ENCODE measurements at regions not wholly inside any gene's neighbourhood (a gene's known extent, or its start where the extent isn't known, plus 50 kb on each side); places are given as distances from the start of the nearest gene placed in this dataset.

DNA sequence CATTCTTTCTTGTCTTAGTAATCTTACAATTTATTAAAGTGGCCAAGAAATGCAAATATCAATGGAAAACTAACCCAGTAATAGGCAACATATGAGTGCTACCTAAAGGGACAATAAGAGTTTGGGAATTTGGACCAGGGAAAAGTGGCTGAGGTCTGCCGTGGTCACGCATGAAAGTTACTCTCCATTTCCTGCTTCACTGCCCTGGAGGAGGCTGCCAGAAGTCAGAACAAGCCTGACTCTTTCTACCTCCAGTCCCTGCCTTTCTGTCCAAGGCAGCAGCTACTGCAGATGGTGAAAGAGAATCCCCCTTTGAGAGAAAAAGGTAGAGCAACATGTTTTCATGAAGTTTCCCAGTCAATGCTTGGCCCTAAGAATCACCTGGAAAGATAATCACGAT, 201.1 kb upstream of the ARGLU1 start:
- H3K9me3 Mint-ChIP-seq, result peaks cover 0 to 7% (median 3%) of the 10 kb centered on the region in 7 donors
- Histone ChIP-seq H3K4me1 (ENCODE audit: control insufficient read depth, insufficient read depth, low read length, poor library complexity, severe bottlenecking) (no peaks in the 10 kb centered on the region), H3K4me3 (ENCODE audit: low read depth, low read length) (no peak overlapping the region), H3K36me3 (ENCODE audit: control insufficient read depth, insufficient read depth, low read length) (no peaks in the 10 kb centered on the region), H3K27me3 (ENCODE audit: control insufficient read depth, insufficient read depth, low read length) (no peaks in the 10 kb centered on the region), H3K9me3 (ENCODE audit: control insufficient read depth in 2 of 2, low read length in 2 of 2) (no peaks in the 10 kb centered on the region), H3K27ac (ENCODE audit: insufficient read depth, low read length, poor library complexity, severe bottlenecking) (no peak overlapping the region)
- peaks cover 5% of the 10 kb centered on the region for H3K27me3 Mint-ChIP-seq
- H3K4me1 Mint-ChIP-seq, result no peaks in the 10 kb centered on the region
- H3K27ac Mint-ChIP-seq, result no peak overlapping the region
- DNase-seq (no peak), ATAC-seq (ENCODE audit: low read depth in 2 of 2) (no peak)
- no peak overlapping the region for H3K4me3 Mint-ChIP-seq
- no peaks in the 10 kb centered on the region for H3K36me3 Mint-ChIP-seq

- no peaks in the 10 kb centered on the region for H3K27me3 ChIP-seq (ENCODE audit: control insufficient read depth, insufficient read depth, low read length)
- Mint-ChIP-seq H3K9me3 (peaks cover 0 to 6% (median 3%) of the 10 kb centered on the region in 7 donors), H3K27me3 (no peaks in the 10 kb centered on the region), H3K4me1 (no peaks in the 10 kb centered on the region), H3K27ac (no peak overlapping the region), H3K36me3 (no peaks in the 10 kb centered on the region), H3K4me3 (no peak overlapping the region)
- H3K4me1 ChIP-seq (ENCODE audit: control insufficient read depth, insufficient read depth, low read length, poor library complexity, severe bottlenecking), result no peaks in the 10 kb centered on the region
- no peak for DNase-seq
- no peak overlapping the region for H3K27ac ChIP-seq (ENCODE audit: insufficient read depth, low read length, poor library complexity, severe bottlenecking)
- no peaks in the 10 kb centered on the region for H3K9me3 ChIP-seq (ENCODE audit: control insufficient read depth in 2 of 2, low read length in 2 of 2)
- ATAC-seq (ENCODE audit: low read depth in 2 of 2), result no peak
- H3K36me3 ChIP-seq (ENCODE audit: control insufficient read depth, insufficient read depth, low read length), result no peaks in the 10 kb centered on the region
- H3K4me3 ChIP-seq (ENCODE audit: low read depth, low read length), result no peak overlapping the region
Measured at GRCh38 chr13:106762708-106763107, 194.8 kb upstream of the ARGLU1 start.

GRCh38 chr13:106756446-106756845, 188.5 kb upstream of the ARGLU1 start:
- no peaks in the 10 kb centered on the region for H3K4me1 ChIP-seq (ENCODE audit: control insufficient read depth, insufficient read depth, low read length, poor library complexity, severe bottlenecking)
- H3K4me1 Mint-ChIP-seq, result no peaks in the 10 kb centered on the region
- H3K36me3 ChIP-seq (ENCODE audit: control insufficient read depth, insufficient read depth, low read length), result no peaks in the 10 kb centered on the region
- no peaks in the 10 kb centered on the region for H3K36me3 Mint-ChIP-seq
- no peaks in the 10 kb centered on the region for H3K9me3 ChIP-seq (ENCODE audit: control insufficient read depth in 2 of 2, low read length in 2 of 2)
- ATAC-seq (ENCODE audit: low read depth in 2 of 2) (no peak), DNase-seq (no peak)
- no peak overlapping the region for H3K27ac Mint-ChIP-seq
- no peaks in the 10 kb centered on the region for H3K27me3 Mint-ChIP-seq
- no peak overlapping the region for H3K27ac ChIP-seq (ENCODE audit: insufficient read depth, low read length, poor library complexity, severe bottlenecking)
- H3K4me3 Mint-ChIP-seq, result no peak overlapping the region
- H3K9me3 Mint-ChIP-seq, result peaks cover 0 to 7% (median 0%) of the 10 kb centered on the region in 7 donors
- no peaks in the 10 kb centered on the region for H3K27me3 ChIP-seq (ENCODE audit: control insufficient read depth, insufficient read depth, low read length)
- no peak overlapping the region for H3K4me3 ChIP-seq (ENCODE audit: low read depth, low read length)

- Mint-ChIP-seq H3K27ac (no peak overlapping the region), H3K4me3 (no peak overlapping the region), H3K9me3 (peaks cover 0 to 6% (median 0%) of the 10 kb centered on the region in 7 donors), H3K27me3 (no peaks in the 10 kb centered on the region), H3K4me1 (no peaks in the 10 kb centered on the region), H3K36me3 (no peaks in the 10 kb centered on the region)
- Histone ChIP-seq H3K36me3 (ENCODE audit: control insufficient read depth, insufficient read depth, low read length) (no peaks in the 10 kb centered on the region), H3K27ac (ENCODE audit: insufficient read depth, low read length, poor library complexity, severe bottlenecking) (no peak overlapping the region), H3K27me3 (ENCODE audit: control insufficient read depth, insufficient read depth, low read length) (no peaks in the 10 kb centered on the region), H3K4me3 (ENCODE audit: low read depth, low read length) (no peak overlapping the region), H3K9me3 (ENCODE audit: control insufficient read depth in 2 of 2, low read length in 2 of 2) (no peaks in the 10 kb centered on the region), H3K4me1 (ENCODE audit: control insufficient read depth, insufficient read depth, low read length, poor library complexity, severe bottlenecking) (no peaks in the 10 kb centered on the region)
- ATAC-seq (ENCODE audit: low read depth in 2 of 2) (no peak), DNase-seq (no peak)
Measured at GRCh38 chr13:106755542-106755941, 187.6 kb upstream of the ARGLU1 start.

- Mint-ChIP-seq H3K27me3 (no peaks in the 10 kb centered on the region), H3K4me1 (no peaks in the 10 kb centered on the region), H3K36me3 (no peaks in the 10 kb centered on the region), H3K4me3 (no peak overlapping the region), H3K27ac (no peak overlapping the region), H3K9me3 (peaks cover 0 to 6% (median 0%) of the 10 kb centered on the region in 7 donors)
- Histone ChIP-seq H3K27me3 (ENCODE audit: control insufficient read depth, insufficient read depth, low read length) (no peaks in the 10 kb centered on the region), H3K36me3 (ENCODE audit: control insufficient read depth, insufficient read depth, low read length) (no peaks in the 10 kb centered on the region), H3K9me3 (ENCODE audit: control insufficient read depth in 2 of 2, low read length in 2 of 2) (no peaks in the 10 kb centered on the region), H3K4me1 (ENCODE audit: control insufficient read depth, insufficient read depth, low read length, poor library complexity, severe bottlenecking) (no peaks in the 10 kb centered on the region), H3K4me3 (ENCODE audit: low read depth, low read length) (no peak overlapping the region), H3K27ac (ENCODE audit: insufficient read depth, low read length, poor library complexity, severe bottlenecking) (no peak overlapping the region)
- ATAC-seq (ENCODE audit: low read depth in 2 of 2), result no peak
- DNase-seq, result no peak
Measured at GRCh38 chr13:106753251-106753650, 185.3 kb upstream of the ARGLU1 start.

- no peak overlapping the region for H3K4me3 Mint-ChIP-seq
- DNase-seq (no peak), ATAC-seq (ENCODE audit: low read depth in 2 of 2) (no peak)
- Histone ChIP-seq H3K4me1 (ENCODE audit: control insufficient read depth, insufficient read depth, low read length, poor library complexity, severe bottlenecking) (no peaks in the 10 kb centered on the region), H3K27me3 (ENCODE audit: control insufficient read depth, insufficient read depth, low read length) (no peaks in the 10 kb centered on the region), H3K4me3 (ENCODE audit: low read depth, low read length) (no peak overlapping the region), H3K9me3 (ENCODE audit: control insufficient read depth in 2 of 2, low read length in 2 of 2) (no peaks in the 10 kb centered on the region), H3K36me3 (ENCODE audit: control insufficient read depth, insufficient read depth, low read length) (no peaks in the 10 kb centered on the region), H3K27ac (ENCODE audit: insufficient read depth, low read length, poor library complexity, severe bottlenecking) (no peak overlapping the region)
- H3K27ac Mint-ChIP-seq, result no peak overlapping the region
- H3K9me3 Mint-ChIP-seq, result peaks cover 0 to 6% (median 0%) of the 10 kb centered on the region in 7 donors
- no peaks in the 10 kb centered on the region for H3K36me3 Mint-ChIP-seq
- H3K27me3 Mint-ChIP-seq, result no peaks in the 10 kb centered on the region
- no peaks in the 10 kb centered on the region for H3K4me1 Mint-ChIP-seq
Measured at GRCh38 chr13:106752584-106753170, 184.7 kb upstream of the ARGLU1 start.

DNA sequence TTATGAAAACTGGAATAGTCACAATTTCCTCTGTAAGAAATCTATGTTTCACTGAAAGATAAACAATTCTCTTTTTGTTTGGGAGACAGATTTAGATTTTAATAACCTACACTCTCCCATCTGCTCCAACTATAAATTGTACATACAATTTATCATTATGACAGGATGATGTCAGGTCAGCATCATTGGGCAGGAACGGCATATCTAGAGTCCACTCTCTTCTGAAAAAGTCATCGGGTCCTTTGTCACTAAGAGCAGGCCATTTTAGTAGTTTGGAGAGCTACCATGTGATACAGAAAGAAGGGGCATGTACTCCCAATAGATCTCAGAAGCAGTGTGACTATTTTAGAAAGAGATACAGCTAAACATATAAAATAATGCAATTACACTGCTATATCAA, 180.8 kb upstream of the ARGLU1 start:
- Histone ChIP-seq H3K4me3 (ENCODE audit: low read depth, low read length) (no peak overlapping the region), H3K36me3 (ENCODE audit: control insufficient read depth, insufficient read depth, low read length) (no peaks in the 10 kb centered on the region), H3K27ac (ENCODE audit: insufficient read depth, low read length, poor library complexity, severe bottlenecking) (no peak overlapping the region), H3K27me3 (ENCODE audit: control insufficient read depth, insufficient read depth, low read length) (no peaks in the 10 kb centered on the region), H3K4me1 (ENCODE audit: control insufficient read depth, insufficient read depth, low read length, poor library complexity, severe bottlenecking) (no peaks in the 10 kb centered on the region), H3K9me3 (ENCODE audit: control insufficient read depth in 2 of 2, low read length in 2 of 2) (no peaks in the 10 kb centered on the region)
- Mint-ChIP-seq H3K4me3 (no peak overlapping the region), H3K36me3 (no peaks in the 10 kb centered on the region), H3K9me3 (peaks cover 0 to 2% (median 0%) of the 10 kb centered on the region in 7 donors), H3K4me1 (no peaks in the 10 kb centered on the region), H3K27ac (no peak overlapping the region), H3K27me3 (no peaks in the 10 kb centered on the region)
- no peak for ATAC-seq (ENCODE audit: low read depth in 2 of 2)
- DNase-seq, result no peak

- Histone ChIP-seq H3K9me3 (ENCODE audit: control insufficient read depth in 2 of 2, low read length in 2 of 2) (no peaks in the 10 kb centered on the region), H3K27me3 (ENCODE audit: control insufficient read depth, insufficient read depth, low read length) (no peaks in the 10 kb centered on the region), H3K27ac (ENCODE audit: insufficient read depth, low read length, poor library complexity, severe bottlenecking) (no peak overlapping the region), H3K4me3 (ENCODE audit: low read depth, low read length) (no peak overlapping the region), H3K4me1 (ENCODE audit: control insufficient read depth, insufficient read depth, low read length, poor library complexity, severe bottlenecking) (no peaks in the 10 kb centered on the region), H3K36me3 (ENCODE audit: control insufficient read depth, insufficient read depth, low read length) (no peaks in the 10 kb centered on the region)
- no peaks in the 10 kb centered on the region for H3K27me3 Mint-ChIP-seq
- ATAC-seq (ENCODE audit: low read depth in 2 of 2) (no peak), DNase-seq (no peak)
- H3K4me1 Mint-ChIP-seq, result no peaks in the 10 kb centered on the region
- H3K4me3 Mint-ChIP-seq, result no peak overlapping the region
- peaks cover 0 to 2% (median 0%) of the 10 kb centered on the region in 7 donors for H3K9me3 Mint-ChIP-seq
- H3K36me3 Mint-ChIP-seq, result no peaks in the 10 kb centered on the region
- no peak overlapping the region for H3K27ac Mint-ChIP-seq
Measured at GRCh38 chr13:106744516-106744915, 176.6 kb upstream of the ARGLU1 start.

Data from CD4-positive, CD25-positive, alpha-beta regulatory T cell (primary cell).